ENCODE measurements at regions not wholly inside any gene's neighbourhood (a gene's known extent, or its start where the extent isn't known, plus 50 kb on each side); places are given as distances from the start of the nearest gene placed in this dataset.

DNA sequence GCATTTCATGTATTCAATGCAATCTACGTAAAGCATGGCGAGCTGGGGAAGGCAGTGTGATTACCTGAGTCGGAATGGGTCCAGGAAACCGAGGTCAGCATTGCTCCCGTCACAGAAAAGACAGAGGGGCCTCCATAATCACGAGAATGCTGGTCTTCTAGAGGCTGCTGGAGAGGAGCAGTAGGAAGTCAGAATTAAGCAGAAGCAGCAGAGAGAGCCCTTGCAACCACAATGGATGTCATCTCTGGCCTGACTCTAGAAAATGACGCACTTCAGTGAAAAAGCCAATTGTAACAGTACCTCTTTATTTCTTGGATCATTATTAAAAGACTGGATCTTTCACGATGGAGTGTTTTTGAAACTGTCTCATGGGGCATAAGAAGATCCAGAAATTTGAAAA, 69.5 kb upstream of the FOXN3 start:
- TF ChIP-seq CTCF (IDR thresholded peaks at IDR 0.05; ENCODE audit: low read depth, low read length), result no peak
- DNase-seq (ENCODE audit: extremely low read depth, low read depth), result no peak

GRCh38 chr14:89485264-89485663, 68.2 kb upstream of the FOXN3 start:
- TF ChIP-seq CTCF (IDR thresholded peaks at IDR 0.05; ENCODE audit: low read depth, low read length), result no peak
- DNase-seq (ENCODE audit: extremely low read depth, low read depth), result no peak

GRCh38 chr14:89484051-89484844, 67.2 kb upstream of the FOXN3 start:
- TF ChIP-seq CTCF (IDR thresholded peaks at IDR 0.05; ENCODE audit: low read depth, low read length), result no peak
- DNase-seq (ENCODE audit: extremely low read depth, low read depth), result no peak

DNA sequence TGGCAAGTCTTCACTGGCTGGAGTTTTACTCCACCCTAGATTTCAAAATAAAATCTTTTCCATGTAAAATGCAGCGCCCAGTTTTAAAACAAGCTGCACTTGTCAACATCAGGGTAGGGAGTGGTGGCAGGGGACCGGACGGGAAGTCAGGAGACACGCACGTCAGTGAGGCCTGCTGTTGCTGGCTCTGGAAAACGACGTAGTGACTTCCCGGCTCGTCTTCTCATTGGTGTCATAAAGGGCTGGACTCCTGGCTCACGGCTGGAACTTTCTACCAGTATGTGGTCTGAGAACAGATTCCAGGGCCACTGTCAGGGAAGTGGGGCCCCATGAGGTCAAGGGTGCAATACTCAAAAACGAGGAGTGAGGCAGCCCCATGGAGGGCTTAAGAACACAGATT, 64.2 kb upstream of the FOXN3 start:
- TF ChIP-seq CTCF (IDR thresholded peaks at IDR 0.05; ENCODE audit: low read depth, low read length), result no peak

GRCh38 chr14:89480278-89480677, 63.2 kb upstream of the FOXN3 start:
- DNase-seq (ENCODE audit: extremely low read depth, low read depth), result no peak
- TF ChIP-seq CTCF (IDR thresholded peaks at IDR 0.05; ENCODE audit: low read depth, low read length), result no peak

More for the DNA sequence above, 64.2 kb upstream of the FOXN3 start:
- DNase-seq (ENCODE audit: extremely low read depth, low read depth), result no peak

DNA sequence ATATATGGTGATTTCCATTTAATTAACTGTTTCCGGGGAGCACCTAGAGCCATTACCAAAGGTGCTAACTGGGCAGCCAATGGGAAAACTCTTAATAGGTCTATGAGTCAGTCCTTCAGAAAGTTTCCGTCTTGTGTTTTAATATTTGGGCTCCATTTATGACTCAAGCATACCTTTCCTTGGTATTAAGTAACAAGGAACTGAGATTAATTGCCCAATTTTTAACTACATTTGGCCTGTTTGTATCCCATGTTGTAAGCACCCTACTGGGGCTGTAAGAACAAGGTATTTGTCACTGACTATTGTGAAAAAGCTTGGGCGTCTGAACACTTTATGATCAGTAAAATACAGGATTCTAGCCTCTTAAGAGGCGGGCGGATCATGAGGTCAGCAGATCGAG, 62.8 kb upstream of the FOXN3 start:
- no peak for DNase-seq (ENCODE audit: extremely low read depth, low read depth)
- no peak for TF ChIP-seq CTCF (IDR thresholded peaks at IDR 0.05; ENCODE audit: low read depth, low read length)

DNA sequence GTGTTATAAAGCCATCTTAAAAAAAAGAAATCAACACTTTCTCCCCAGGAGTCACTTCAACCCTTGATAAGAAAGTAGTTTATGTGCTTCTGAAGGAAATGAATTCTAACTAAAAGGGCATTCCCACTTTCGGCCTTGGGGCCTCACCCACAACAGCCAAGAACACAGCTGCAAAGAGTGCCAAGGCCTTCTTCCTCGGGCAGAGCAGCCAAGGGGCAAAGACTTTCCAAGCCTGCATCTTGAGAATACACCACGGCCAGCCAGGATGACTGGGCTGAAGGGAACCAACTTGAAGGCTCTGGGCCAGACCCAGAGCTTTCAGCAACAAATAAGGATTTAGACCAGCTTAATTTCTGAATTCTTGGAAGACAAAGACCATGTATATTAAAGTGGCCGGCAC, 60.4 kb upstream of the FOXN3 start:
- DNase-seq (ENCODE audit: extremely low read depth, low read depth), result no peak
- no peak for TF ChIP-seq CTCF (IDR thresholded peaks at IDR 0.05; ENCODE audit: low read depth, low read length)

All from AG09319 (cell line).